ENCODE measurements at regions not wholly inside any gene's neighbourhood (a gene's known extent, or its start where the extent isn't known, plus 50 kb on each side); places are given as distances from the start of the nearest gene placed in this dataset.

GRCh38 chr3:22887664-22888291, 315.3 kb upstream of the UBE2E2 start:
- ChIA-PET POLR2A (no interaction called here), CTCF (interaction anchor here (0.7 to 2.1 kb wide), 13 partner anchors 21 to 1138 kb away, joined by 3 to 11 read pairs (median 4); no protein-coding TSS in a partner anchor)
- H3K36me3 Mint-ChIP-seq = no peaks in the 10 kb centered on the region
- H3K27me3 Mint-ChIP-seq (ENCODE audit: low read depth) = no peaks in the 10 kb centered on the region
- no peak overlapping the region for H3K4me3 Mint-ChIP-seq
- H3K4me1 Mint-ChIP-seq = peaks cover 3% of the 10 kb centered on the region; the same call in 1 of the 2 replicates
- DNase-seq (ENCODE audit: low spot score) (peak; percentile 16), ATAC-seq (peak; percentile 51; the same call in 1 of the 2 replicates)
- no peaks in the 10 kb centered on the region for H3K9me3 Mint-ChIP-seq
- H3K27ac Mint-ChIP-seq = no peak overlapping the region
- no peak for TF ChIP-seq ZNF512 (CRISPR knock-in tag; IDR thresholded peaks at IDR 0.05; ENCODE audit: borderline replicate concordance)
- peak; percentile 37; the same call in 1 of the 2 replicates for TF ChIP-seq CTCF (IDR thresholded peaks at IDR 0.05)

GRCh38 chr3:22893101-22893500, 310.0 kb upstream of the UBE2E2 start:
- H3K27me3 Mint-ChIP-seq (ENCODE audit: low read depth) = no peaks in the 10 kb centered on the region
- no peaks in the 10 kb centered on the region for H3K36me3 Mint-ChIP-seq
- H3K27ac Mint-ChIP-seq = no peak overlapping the region
- H3K4me1 Mint-ChIP-seq = peaks cover 3% of the 10 kb centered on the region; the same call in 1 of the 2 replicates
- TF ChIP-seq STAT6 (CRISPR knock-in tag; conservative IDR thresholded peaks at IDR 0.05; ENCODE audit: low read depth) (no peak), FOXJ3 (CRISPR knock-in tag; IDR thresholded peaks at IDR 0.05; ENCODE audit: borderline replicate concordance) (no peak), SMAD4 (CRISPR knock-in tag; IDR thresholded peaks at IDR 0.05) (no peak), SMAD3 (CRISPR knock-in tag; IDR thresholded peaks at IDR 0.05; ENCODE audit: borderline replicate concordance) (no peak), ZBTB21 (CRISPR knock-in tag; IDR thresholded peaks at IDR 0.05; ENCODE audit: borderline replicate concordance) (no peak), RORB (CRISPR knock-in tag; IDR thresholded peaks at IDR 0.05) (no peak), PREB (CRISPR knock-in tag; IDR thresholded peaks at IDR 0.05; ENCODE audit: borderline replicate concordance) (no peak), ZNF219 (CRISPR knock-in tag; IDR thresholded peaks at IDR 0.05; ENCODE audit: borderline replicate concordance) (no peak)
- no peaks in the 10 kb centered on the region for H3K9me3 Mint-ChIP-seq
- ChIA-PET POLR2A (no interaction called here), CTCF (interaction anchor here (1.2 kb wide), 1 partner anchor 67 kb away, joined by 5 read pairs; no protein-coding TSS in a partner anchor)
- H3K4me3 Mint-ChIP-seq = no peak overlapping the region
- no peak for ATAC-seq
- DNase-seq (ENCODE audit: low spot score) = no peak

- ChIA-PET CTCF (interaction anchor here (1.2 kb wide), 1 partner anchor 67 kb away, joined by 5 read pairs; no protein-coding TSS in a partner anchor), POLR2A (no interaction called here)
- ATAC-seq (no peak), DNase-seq (ENCODE audit: low spot score) (no peak)
- Mint-ChIP-seq H3K27me3 (ENCODE audit: low read depth) (no peaks in the 10 kb centered on the region), H3K4me3 (no peak overlapping the region), H3K4me1 (peaks cover 3% of the 10 kb centered on the region; the same call in 1 of the 2 replicates), H3K9me3 (no peaks in the 10 kb centered on the region), H3K36me3 (no peaks in the 10 kb centered on the region), H3K27ac (no peak overlapping the region)
- no peak for TF ChIP-seq ZNF263 (CRISPR knock-in tag; IDR thresholded peaks at IDR 0.05; ENCODE audit: low read depth)
- TF ChIP-seq SOX15 (CRISPR knock-in tag; IDR thresholded peaks at IDR 0.05) = no peak
- no peak for TF ChIP-seq CBFB (CRISPR knock-in tag; IDR thresholded peaks at IDR 0.05; ENCODE audit: low read depth)
- TF ChIP-seq KAT7 (CRISPR knock-in tag; IDR thresholded peaks at IDR 0.05; ENCODE audit: borderline replicate concordance) = no peak
- no peak for TF ChIP-seq ZNF425 (CRISPR knock-in tag; conservative IDR thresholded peaks at IDR 0.05)
- no peak for TF ChIP-seq ELF4 (CRISPR knock-in tag; IDR thresholded peaks at IDR 0.05; ENCODE audit: low read depth)
- TF ChIP-seq ZMAT4 (CRISPR knock-in tag; IDR thresholded peaks at IDR 0.05) = no peak
- no peak for TF ChIP-seq TEAD1 (CRISPR knock-in tag; IDR thresholded peaks at IDR 0.05)
These were observed 309.3 kb upstream of the UBE2E2 start for GRCh38 chr3:22893644-22894325.

Data from WTC11 (cell line).